Hepatocyte (in vitro differentiated cells): ENCODE measurements at regions not wholly inside any gene's neighbourhood (a gene's known extent, or its start where the extent isn't known, plus 50 kb on each side); places are given as distances from the start of the nearest gene placed in this dataset.

ENCODE experiments used
- DNase-seq: peaks from one replicate; pipeline ENCODE4 v3.0.0-alpha.2; 2016; ENCODE audit warnings: low spot score
- H2AFZ ChIP-seq: fragments of 200-600 bp; sonication (generic); 2 replicates; pipeline ENCODE4 v1.6.0; 2016; ENCODE audit warnings: antibody characterized with exemption, mild to moderate bottlenecking
- H3K27ac ChIP-seq: fragments of 200-600 bp; sonication (generic); 2 replicates; pipeline ENCODE4 v1.5.1; 2016; ENCODE audit warnings: mild to moderate bottlenecking
- H3K27me3 ChIP-seq: fragments of 200-600 bp; sonication (generic); 2 replicates; pipeline ENCODE4 v1.6.1; 2016
- H3K36me3 ChIP-seq: fragments of 200-600 bp; sonication (generic); replicated peaks from 2 replicates; pipeline ENCODE4 v1.5.1; 2016; ENCODE audit warnings: low read depth; ENCODE audit not compliant: insufficient read depth
- H3K4me1 ChIP-seq: fragments of 200-600 bp; sonication (generic); 2 replicates; pipeline ENCODE4 v1.5.1; 2016; ENCODE audit warnings: mild to moderate bottlenecking, moderate library complexity; ENCODE audit not compliant: insufficient read depth
- H3K4me2 ChIP-seq: fragments of 200-600 bp; sonication (generic); 2 replicates; pipeline ENCODE4 v1.6.0; 2016
- H3K4me3 ChIP-seq: fragments of 200-600 bp; sonication (generic); 2 replicates; pipeline ENCODE4 v1.5.1; 2016; ENCODE audit warnings: mild to moderate bottlenecking
- H3K79me2 ChIP-seq: fragments of 200-600 bp; sonication (generic); 2 replicates; pipeline ENCODE4 v1.6.0; 2017; ENCODE audit warnings: mild to moderate bottlenecking
- H3K9me2 ChIP-seq: fragments of 200-600 bp; sonication (generic); replicated peaks from 2 replicates; pipeline ENCODE4 v1.6.0; 2017; ENCODE audit warnings: mild to moderate bottlenecking; ENCODE audit not compliant: insufficient read depth
- H3K9me3 ChIP-seq: fragments of 200-600 bp; sonication (generic); 2 replicates; pipeline ENCODE4 v1.5.1; 2016; ENCODE audit warnings: low read depth, mild to moderate bottlenecking
- H4K20me1 ChIP-seq: fragments of 200-600 bp; sonication (generic); 2 replicates; pipeline ENCODE4 v1.6.0; 2016; ENCODE audit warnings: mild to moderate bottlenecking; ENCODE audit not compliant: insufficient read depth, poor library complexity, severe bottlenecking
- CTCF ChIP-seq: fragments of 200-600 bp; sonication (generic); IDR thresholded peaks from 2 replicates; pipeline ENCODE4 v1.5.1; 2016; ENCODE audit warnings: antibody characterized with exemption, mild to moderate bottlenecking; ENCODE audit not compliant: poor library complexity
- EZH2 ChIP-seq: fragments of 200-600 bp; sonication (generic); IDR thresholded peaks from 2 replicates; pipeline ENCODE4 v1.6.1; 2016; ENCODE audit warnings: antibody characterized with exemption, mild to moderate bottlenecking, borderline replicate concordance
- EZH2phosphoT487 ChIP-seq: fragments of 200-600 bp; sonication (generic); IDR thresholded peaks from one replicate; pipeline ENCODE4 v1.6.1; 2018; ENCODE audit warnings: antibody characterized with exemption, mild to moderate bottlenecking, low read depth, moderate library complexity; ENCODE audit not compliant: unreplicated experiment, severe bottlenecking
- WGBS: methylation state at CpG from one replicate; pipeline ENCODE4 v1.1.6; 2016; ENCODE audit warnings: low lambda C conversion rate; ENCODE audit errors: missing lambda C conversion rate; 5-methylcytosine and 5-hydroxymethylcytosine counted together

DNA sequence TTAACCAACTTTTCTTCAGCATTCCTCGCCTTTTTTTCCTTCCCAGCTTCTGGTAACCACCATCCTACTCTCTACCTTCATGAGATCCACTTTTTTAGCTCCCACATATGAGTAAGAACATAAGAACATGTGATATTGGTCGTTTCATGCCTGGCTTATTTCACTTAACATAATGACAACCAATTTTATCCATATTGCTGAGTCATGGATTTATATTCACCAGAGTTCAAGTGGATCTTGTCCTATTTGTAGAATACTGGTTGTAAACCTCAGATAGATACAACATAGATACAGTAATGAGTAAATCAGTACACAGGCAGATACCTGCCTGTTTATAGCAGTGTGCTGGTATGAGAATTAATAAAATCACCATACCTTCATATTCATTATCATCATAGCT lies 412.0 kb upstream of the RBMS3 start:
- no peaks in the 10 kb centered on the region for H3K4me1 ChIP-seq
- no peaks in the 10 kb centered on the region for H3K9me2 ChIP-seq
- no peaks in the 10 kb centered on the region for H3K79me2 ChIP-seq
- H4K20me1 ChIP-seq = no peaks in the 10 kb centered on the region
- 78% methylated on average over 2 of the region's 2 CpGs for WGBS
- no peaks in the 10 kb centered on the region for H3K9me3 ChIP-seq
- H3K4me3 ChIP-seq = no peak overlapping the region
- TF ChIP-seq EZH2 (no peak), EZH2phosphoT487 (no peak), CTCF (no peak)
- H3K27ac ChIP-seq = no peak overlapping the region
- DNase-seq = no peak
- no peaks in the 10 kb centered on the region for H3K36me3 ChIP-seq
- no peaks in the 10 kb centered on the region for H3K27me3 ChIP-seq
- H2AFZ ChIP-seq = no peak overlapping the region
- no peak overlapping the region for H3K4me2 ChIP-seq

GRCh38 chr3:28877912-28878311 lies 403.0 kb upstream of the RBMS3 start:
- H3K27ac ChIP-seq = no peak overlapping the region
- H2AFZ ChIP-seq = no peak overlapping the region
- no peak overlapping the region for H3K4me2 ChIP-seq
- no peak for DNase-seq
- no peaks in the 10 kb centered on the region for H4K20me1 ChIP-seq
- H3K36me3 ChIP-seq = no peaks in the 10 kb centered on the region
- no peaks in the 10 kb centered on the region for H3K9me2 ChIP-seq
- no peaks in the 10 kb centered on the region for H3K79me2 ChIP-seq
- no peaks in the 10 kb centered on the region for H3K4me1 ChIP-seq
- 83% methylated on average over 1 of the region's 1 CpG for WGBS
- H3K9me3 ChIP-seq = no peaks in the 10 kb centered on the region
- no peaks in the 10 kb centered on the region for H3K27me3 ChIP-seq
- TF ChIP-seq CTCF (no peak), EZH2 (no peak), EZH2phosphoT487 (no peak)
- H3K4me3 ChIP-seq = no peak overlapping the region

- WGBS = 48% methylated on average over 1 of the region's 1 CpG
- Histone ChIP-seq H3K27me3 (no peaks in the 10 kb centered on the region), H2AFZ (no peak overlapping the region), H4K20me1 (no peaks in the 10 kb centered on the region), H3K36me3 (no peaks in the 10 kb centered on the region), H3K4me2 (no peak overlapping the region), H3K4me3 (no peak overlapping the region), H3K9me3 (no peaks in the 10 kb centered on the region), H3K4me1 (no peaks in the 10 kb centered on the region), H3K27ac (no peak overlapping the region), H3K79me2 (no peaks in the 10 kb centered on the region), H3K9me2 (no peaks in the 10 kb centered on the region)
- DNase-seq = no peak
- no peak for TF ChIP-seq CTCF
- no peak for TF ChIP-seq EZH2phosphoT487
- no peak for TF ChIP-seq EZH2
Measured at GRCh38 chr3:28890373-28890772, 390.5 kb upstream of the RBMS3 start.

DNA sequence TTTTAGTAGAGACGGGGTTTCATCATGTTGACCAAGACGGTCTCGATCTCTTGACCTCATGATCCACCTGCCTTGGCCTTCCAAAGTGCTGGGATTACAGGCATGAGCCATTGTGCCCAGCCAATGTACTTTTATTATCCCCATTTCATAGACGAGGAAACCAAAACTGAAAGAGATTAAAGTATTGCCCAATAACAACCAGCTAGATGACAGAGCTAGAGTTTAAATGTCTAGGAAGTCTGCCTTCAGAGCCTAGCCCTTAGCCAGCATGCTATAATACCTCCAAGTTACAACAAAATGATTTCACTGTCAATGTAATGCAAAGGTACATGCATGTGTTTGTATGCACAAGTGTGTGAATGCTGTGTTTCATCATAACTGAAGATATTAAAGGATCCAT lies 389.4 kb upstream of the RBMS3 start:
- DNase-seq = no peak
- 96% methylated on average over 4 of the region's 4 CpGs for WGBS
- H3K4me1 ChIP-seq = no peaks in the 10 kb centered on the region

More for the DNA sequence above, 389.4 kb upstream of the RBMS3 start:
- H3K27ac ChIP-seq = no peak overlapping the region
- no peak overlapping the region for H3K4me2 ChIP-seq
- no peak for TF ChIP-seq EZH2phosphoT487
- no peak for TF ChIP-seq EZH2
- no peak for TF ChIP-seq CTCF
- H3K9me2 ChIP-seq = no peaks in the 10 kb centered on the region
- no peaks in the 10 kb centered on the region for H3K79me2 ChIP-seq
- H3K4me3 ChIP-seq = no peak overlapping the region
- H3K36me3 ChIP-seq = no peaks in the 10 kb centered on the region
- no peak overlapping the region for H2AFZ ChIP-seq
- H3K9me3 ChIP-seq = no peaks in the 10 kb centered on the region
- H3K27me3 ChIP-seq = no peaks in the 10 kb centered on the region
- H4K20me1 ChIP-seq = no peaks in the 10 kb centered on the region
